NCI-H2081 (cell line): ENCODE measurements at regions not wholly inside any gene's neighbourhood (a gene's known extent, or its start where the extent isn't known, plus 50 kb on each side); places are given as distances from the start of the nearest gene placed in this dataset.

ENCODE experiments used
- DNase-seq, 2 experiments: peaks; one replicate each; lab custom pipeline; 2025; lab: John Stamatoyannopoulos, UW

- peak in 1 of 2 experiments; percentile 95 for DNase-seq
These were observed 290.4 kb upstream of the RTL1 start for GRCh38 chr14:101193845-101194372.

- DNase-seq = peak in 1 of 2 experiments; percentile 89
These were observed 291.1 kb upstream of the RTL1 start for GRCh38 chr14:101194373-101195308.

GRCh38 chr14:101195309-101195901 lies 291.9 kb upstream of the RTL1 start:
- DNase-seq = no peak

- no peak for DNase-seq
These were observed 292.7 kb upstream of the RTL1 start for GRCh38 chr14:101196051-101196712.

GRCh38 chr14:101196795-101197590 lies 293.5 kb upstream of the RTL1 start:
- DNase-seq = no peak

GRCh38 chr14:101197595-101198397 lies 294.3 kb upstream of the RTL1 start:
- no peak for DNase-seq

GRCh38 chr14:101198398-101199027 lies 295.0 kb upstream of the RTL1 start:
- DNase-seq = no peak

GRCh38 chr14:101199028-101199770 lies 295.7 kb upstream of the RTL1 start:
- no peak for DNase-seq

GRCh38 chr14:101200008-101200649 lies 296.6 kb upstream of the RTL1 start:
- no peak for DNase-seq

GRCh38 chr14:101200650-101201516 lies 297.4 kb upstream of the RTL1 start:
- no peak for DNase-seq

GRCh38 chr14:101201535-101202151 lies 298.1 kb upstream of the RTL1 start:
- no peak for DNase-seq

- no peak for DNase-seq
These were observed 299.3 kb upstream of the RTL1 start for GRCh38 chr14:101202627-101203404.

GRCh38 chr14:101206556-101206955 lies 303.0 kb upstream of the RTL1 start:
- DNase-seq = no peak

GRCh38 chr14:101207041-101207440 lies 303.5 kb upstream of the RTL1 start:
- no peak for DNase-seq

- no peak for DNase-seq
These were observed 304.4 kb upstream of the RTL1 start for GRCh38 chr14:101207897-101208296.

- no peak for DNase-seq
These were observed 306.1 kb upstream of the RTL1 start for GRCh38 chr14:101209594-101209993.

- DNase-seq = no peak
These were observed 311.7 kb upstream of the RTL1 start for GRCh38 chr14:101215266-101215665.
